Keratinocyte (primary cell): ENCODE measurements at regions not wholly inside any gene's neighbourhood (a gene's known extent, or its start where the extent isn't known, plus 50 kb on each side); places are given as distances from the start of the nearest gene placed in this dataset.

ENCODE experiments used
- DNase-seq: peaks from one replicate; pipeline ENCODE4 v3.0.0-alpha.2; 2011; ENCODE audit warnings: low read depth, missing footprints, low spot score
- FAIRE-seq: peaks from 2 replicates; lab custom pipeline; 2011; peaks lifted over from hg19 to GRCh38; lab: Jason Lieb, UNC
- H2AFZ ChIP-seq: 2 replicates; pipeline ENCODE4 v1.6.0; 2012; ENCODE audit warnings: low read length, control low read depth, inconsistent platforms; ENCODE audit not compliant: control insufficient read depth
- H3K27ac ChIP-seq: 2 replicates; pipeline ENCODE4 v1.5.1; 2011; ENCODE audit warnings: low read length; ENCODE audit not compliant: control insufficient read depth, insufficient read depth
- H3K27me3 ChIP-seq: 3 replicates; pipeline ENCODE4 v1.6.0; 2011; ENCODE audit warnings: low read length; ENCODE audit not compliant: control insufficient read depth, insufficient read depth; ENCODE audit errors: extremely low read depth
- H3K36me3 ChIP-seq, 2 experiments: 2 replicates in 1 of 2; 3 replicates in 1 of 2; pipeline ENCODE4 v1.5.1; 2011; ENCODE audit warnings: low read length in 2 of 2, mild to moderate bottlenecking in 1 of 2; ENCODE audit not compliant: control insufficient read depth in 2 of 2, insufficient read depth in 2 of 2; ENCODE audit errors: extremely low read depth in 1 of 2
- H3K4me1 ChIP-seq: 3 replicates; pipeline ENCODE4 v1.5.1; 2011; ENCODE audit warnings: low read length; ENCODE audit not compliant: control insufficient read depth, insufficient read depth; ENCODE audit errors: extremely low read depth
- H3K4me2 ChIP-seq: 3 replicates; pipeline ENCODE4 v1.6.0; 2011; ENCODE audit warnings: low read depth, low read length; ENCODE audit not compliant: control insufficient read depth, insufficient read depth; ENCODE audit errors: extremely low read depth
- H3K4me3 ChIP-seq, 3 experiments: fragments of 200-600 bp in 1 of 3; sonication (generic) in 1 of 3; 2 replicates in 2 of 3; 3 replicates in 1 of 3; pipeline ENCODE4 v1.5.1; 2011 to 2016; ENCODE audit warnings: low read length in 3 of 3, mild to moderate bottlenecking in 3 of 3, control low read depth in 2 of 3, inconsistent platforms in 1 of 3, low read depth in 1 of 3, mixed read lengths in 1 of 3, mixed run types in 1 of 3, moderate library complexity in 1 of 3; ENCODE audit not compliant: control insufficient read depth in 2 of 3, insufficient read depth in 2 of 3; ENCODE audit errors: extremely low read depth in 1 of 3
- H3K79me2 ChIP-seq: 2 replicates; pipeline ENCODE4 v1.6.0; 2012; ENCODE audit warnings: low read length; ENCODE audit not compliant: control insufficient read depth, insufficient read depth
- H3K9ac ChIP-seq: 3 replicates; pipeline ENCODE4 v1.6.0; 2011; ENCODE audit warnings: low read length; ENCODE audit not compliant: control insufficient read depth, insufficient read depth; ENCODE audit errors: extremely low read depth
- H3K9me1 ChIP-seq: 3 replicates; pipeline ENCODE4 v1.6.0; 2011; ENCODE audit warnings: low read length; ENCODE audit not compliant: control insufficient read depth, insufficient read depth; ENCODE audit errors: extremely low read depth
- H3K9me3 ChIP-seq: 2 replicates; pipeline ENCODE4 v1.5.1; 2012; ENCODE audit warnings: low read depth, low read length; ENCODE audit not compliant: control insufficient read depth
- H4K20me1 ChIP-seq: 3 replicates; pipeline ENCODE4 v1.6.0; 2011; ENCODE audit warnings: low read length; ENCODE audit not compliant: control insufficient read depth, insufficient read depth; ENCODE audit errors: extremely low read depth
- CTCF ChIP-seq, 3 experiments: IDR thresholded peaks in 1 of 3; conservative IDR thresholded peaks in 1 of 3; optimal IDR thresholded peaks in 1 of 3; 2 replicates in 2 of 3; 3 replicates in 1 of 3; pipeline versions ENCODE3 to v1.5.1; 2011; ENCODE audit warnings: low read length in 3 of 3, mild to moderate bottlenecking in 3 of 3, moderate library complexity in 2 of 3, control low read depth in 1 of 3, inconsistent platforms in 1 of 3; ENCODE audit not compliant: insufficient read depth in 2 of 3; ENCODE audit errors: extremely low read depth in 1 of 3
- EZH2 ChIP-seq: IDR thresholded peaks from one replicate; pipeline ENCODE4 v1.6.1; 2012; ENCODE audit warnings: inconsistent platforms, mild to moderate bottlenecking, low read length, moderate library complexity
- dilution Hi-C: fragments of 300-500 bp; cut with MboI; formaldehyde crosslinking; loops from one replicate; pipeline ENCODE4 v1.7.0; 2020; ENCODE audit warnings: low sequenced_read_pairs; ENCODE audit not compliant: extremely low pct_ligation_motif_present

DNA sequence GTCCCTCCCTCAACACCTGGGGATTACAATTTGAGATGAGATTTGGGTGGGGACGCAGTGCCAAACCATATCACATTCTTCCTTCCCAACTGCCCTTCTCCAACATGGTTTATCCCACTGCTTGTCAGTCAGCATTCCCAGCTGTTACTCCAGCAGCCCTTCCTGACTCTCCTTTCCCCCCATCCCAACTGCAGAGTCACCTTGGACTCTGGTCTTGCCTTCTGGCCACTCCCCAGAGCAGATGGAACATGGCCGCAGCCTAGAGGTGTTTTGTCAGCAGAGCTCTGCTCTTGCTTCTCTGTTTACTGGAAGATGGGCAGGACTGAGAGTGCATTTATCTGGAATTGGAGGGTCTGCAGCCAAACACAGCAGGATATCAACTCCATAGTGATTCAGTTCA is 51.2 kb upstream of the MEX3C start:
- Histone ChIP-seq H3K36me3 (no peaks in the 10 kb centered on the region), H3K9me3 (no peaks in the 10 kb centered on the region), H3K27me3 (no peaks in the 10 kb centered on the region), H3K4me3 (no peak overlapping the region), H3K9me1 (no peaks in the 10 kb centered on the region), H3K4me2 (no peak overlapping the region), H3K27ac (no peak overlapping the region), H3K9ac (no peak overlapping the region), H2AFZ (no peak overlapping the region), H3K79me2 (no peaks in the 10 kb centered on the region), H4K20me1 (no peaks in the 10 kb centered on the region), H3K4me1 (no peaks in the 10 kb centered on the region)
- FAIRE-seq (no peak), DNase-seq (no peak)
- no peak for TF ChIP-seq CTCF (optimal IDR thresholded peaks at IDR 0.05 in 1 of 3, IDR thresholded peaks at IDR 0.05 in 1 of 3, conservative IDR thresholded peaks at IDR 0.05 in 1 of 3; ENCODE audit: extremely low read depth in 1 of 3, insufficient read depth in 2 of 3, low read length in 3 of 3)
- TF ChIP-seq EZH2: no peak
- dilution Hi-C loops: no loop called here

GRCh38 chr18:51250006-51250405 is 52.5 kb upstream of the MEX3C start:
- Histone ChIP-seq H3K4me2 (no peak overlapping the region), H3K4me3 (no peak overlapping the region)
- FAIRE-seq: no peak

More at GRCh38 chr18:51250006-51250405, 52.5 kb upstream of the MEX3C start:
- Histone ChIP-seq H3K9me3 (no peaks in the 10 kb centered on the region), H3K27ac (no peak overlapping the region), H3K9me1 (no peaks in the 10 kb centered on the region), H3K9ac (no peak overlapping the region), H4K20me1 (no peaks in the 10 kb centered on the region), H3K79me2 (no peaks in the 10 kb centered on the region), H3K4me1 (no peaks in the 10 kb centered on the region), H3K36me3 (no peaks in the 10 kb centered on the region), H3K27me3 (no peaks in the 10 kb centered on the region), H2AFZ (no peak overlapping the region)
- no peak for TF ChIP-seq EZH2
- no peak for TF ChIP-seq CTCF (optimal IDR thresholded peaks at IDR 0.05 in 1 of 3, IDR thresholded peaks at IDR 0.05 in 1 of 3, conservative IDR thresholded peaks at IDR 0.05 in 1 of 3; ENCODE audit: extremely low read depth in 1 of 3, insufficient read depth in 2 of 3, low read length in 3 of 3)
- DNase-seq: no peak
- dilution Hi-C loops: no loop called here
